Hepatocyte (in vitro differentiated cells): ENCODE measurements at regions not wholly inside any gene's neighbourhood (a gene's known extent, or its start where the extent isn't known, plus 50 kb on each side); places are given as distances from the start of the nearest gene placed in this dataset.

Source experiments
- DNase-seq: peaks from one replicate; pipeline ENCODE4 v3.0.0-alpha.2; 2016; ENCODE audit warnings: low spot score
- H2AFZ ChIP-seq: fragments of 200-600 bp; sonication (generic); 2 replicates; pipeline ENCODE4 v1.6.0; 2016; ENCODE audit warnings: antibody characterized with exemption, mild to moderate bottlenecking
- H3K27ac ChIP-seq: fragments of 200-600 bp; sonication (generic); 2 replicates; pipeline ENCODE4 v1.5.1; 2016; ENCODE audit warnings: mild to moderate bottlenecking
- H3K27me3 ChIP-seq: fragments of 200-600 bp; sonication (generic); 2 replicates; pipeline ENCODE4 v1.6.1; 2016
- H3K36me3 ChIP-seq: fragments of 200-600 bp; sonication (generic); replicated peaks from 2 replicates; pipeline ENCODE4 v1.5.1; 2016; ENCODE audit warnings: low read depth; ENCODE audit not compliant: insufficient read depth
- H3K4me1 ChIP-seq: fragments of 200-600 bp; sonication (generic); 2 replicates; pipeline ENCODE4 v1.5.1; 2016; ENCODE audit warnings: mild to moderate bottlenecking, moderate library complexity; ENCODE audit not compliant: insufficient read depth
- H3K4me2 ChIP-seq: fragments of 200-600 bp; sonication (generic); 2 replicates; pipeline ENCODE4 v1.6.0; 2016
- H3K4me3 ChIP-seq: fragments of 200-600 bp; sonication (generic); 2 replicates; pipeline ENCODE4 v1.5.1; 2016; ENCODE audit warnings: mild to moderate bottlenecking
- H3K79me2 ChIP-seq: fragments of 200-600 bp; sonication (generic); 2 replicates; pipeline ENCODE4 v1.6.0; 2017; ENCODE audit warnings: mild to moderate bottlenecking
- H3K9me2 ChIP-seq: fragments of 200-600 bp; sonication (generic); replicated peaks from 2 replicates; pipeline ENCODE4 v1.6.0; 2017; ENCODE audit warnings: mild to moderate bottlenecking; ENCODE audit not compliant: insufficient read depth
- H3K9me3 ChIP-seq: fragments of 200-600 bp; sonication (generic); 2 replicates; pipeline ENCODE4 v1.5.1; 2016; ENCODE audit warnings: low read depth, mild to moderate bottlenecking
- H4K20me1 ChIP-seq: fragments of 200-600 bp; sonication (generic); 2 replicates; pipeline ENCODE4 v1.6.0; 2016; ENCODE audit warnings: mild to moderate bottlenecking; ENCODE audit not compliant: insufficient read depth, poor library complexity, severe bottlenecking
- CTCF ChIP-seq: fragments of 200-600 bp; sonication (generic); IDR thresholded peaks from 2 replicates; pipeline ENCODE4 v1.5.1; 2016; ENCODE audit warnings: antibody characterized with exemption, mild to moderate bottlenecking; ENCODE audit not compliant: poor library complexity
- EZH2 ChIP-seq: fragments of 200-600 bp; sonication (generic); IDR thresholded peaks from 2 replicates; pipeline ENCODE4 v1.6.1; 2016; ENCODE audit warnings: antibody characterized with exemption, mild to moderate bottlenecking, borderline replicate concordance
- EZH2phosphoT487 ChIP-seq: fragments of 200-600 bp; sonication (generic); IDR thresholded peaks from one replicate; pipeline ENCODE4 v1.6.1; 2018; ENCODE audit warnings: antibody characterized with exemption, mild to moderate bottlenecking, low read depth, moderate library complexity; ENCODE audit not compliant: unreplicated experiment, severe bottlenecking
- WGBS: methylation state at CpG from one replicate; pipeline ENCODE4 v1.1.6; 2016; ENCODE audit warnings: low lambda C conversion rate; ENCODE audit errors: missing lambda C conversion rate; 5-methylcytosine and 5-hydroxymethylcytosine counted together

- no peaks in the 10 kb centered on the region for H3K27me3 ChIP-seq
- no peak for TF ChIP-seq EZH2phosphoT487
- no peak for TF ChIP-seq CTCF
- no peak for TF ChIP-seq EZH2
- H4K20me1 ChIP-seq = no peaks in the 10 kb centered on the region
- H2AFZ ChIP-seq = no peak overlapping the region
- WGBS = 94% methylated on average over 9 of the region's 9 CpGs
- H3K36me3 ChIP-seq = no peaks in the 10 kb centered on the region
- H3K79me2 ChIP-seq = no peaks in the 10 kb centered on the region
- no peaks in the 10 kb centered on the region for H3K9me3 ChIP-seq
- H3K4me2 ChIP-seq = no peak overlapping the region
- H3K4me3 ChIP-seq = no peak overlapping the region
- H3K27ac ChIP-seq = no peak overlapping the region
- no peak for DNase-seq
- no peaks in the 10 kb centered on the region for H3K9me2 ChIP-seq
- H3K4me1 ChIP-seq = no peaks in the 10 kb centered on the region
These were observed 70.6 kb upstream of the CACNA1E start for GRCh38 chr1:181412746-181413145.

GRCh38 chr1:181413195-181413815 is 70.0 kb upstream of the CACNA1E start:
- TF ChIP-seq EZH2phosphoT487 (no peak), CTCF (no peak), EZH2 (no peak)
- Histone ChIP-seq H3K36me3 (no peaks in the 10 kb centered on the region), H3K4me3 (no peak overlapping the region), H4K20me1 (no peaks in the 10 kb centered on the region), H3K9me2 (no peaks in the 10 kb centered on the region), H3K4me2 (no peak overlapping the region), H3K4me1 (no peaks in the 10 kb centered on the region), H2AFZ (no peak overlapping the region), H3K27me3 (no peaks in the 10 kb centered on the region), H3K79me2 (no peaks in the 10 kb centered on the region), H3K9me3 (no peaks in the 10 kb centered on the region), H3K27ac (no peak overlapping the region)
- 97% methylated on average over 45 of the region's 56 CpGs for WGBS
- DNase-seq = no peak

GRCh38 chr1:181413836-181414235 is 69.5 kb upstream of the CACNA1E start:
- Histone ChIP-seq H3K4me3 (no peak overlapping the region), H2AFZ (no peak overlapping the region), H3K9me2 (no peaks in the 10 kb centered on the region), H3K79me2 (no peaks in the 10 kb centered on the region), H3K4me1 (no peaks in the 10 kb centered on the region), H3K4me2 (no peak overlapping the region), H3K9me3 (no peaks in the 10 kb centered on the region), H3K27ac (no peak overlapping the region), H4K20me1 (no peaks in the 10 kb centered on the region), H3K36me3 (no peaks in the 10 kb centered on the region), H3K27me3 (no peaks in the 10 kb centered on the region)
- TF ChIP-seq CTCF (no peak), EZH2 (no peak), EZH2phosphoT487 (no peak)
- 78% methylated on average over 2 of the region's 2 CpGs for WGBS
- DNase-seq = no peak

- H3K79me2 ChIP-seq = no peaks in the 10 kb centered on the region
- no peaks in the 10 kb centered on the region for H3K27me3 ChIP-seq
- peak overlapping the region; percentile 72 for H3K27ac ChIP-seq
- peak; percentile 26 for DNase-seq
- H3K4me1 ChIP-seq = no peaks in the 10 kb centered on the region
- 73% methylated on average over 7 of the region's 7 CpGs for WGBS
- no peaks in the 10 kb centered on the region for H4K20me1 ChIP-seq
- no peaks in the 10 kb centered on the region for H3K9me3 ChIP-seq
- H3K4me2 ChIP-seq = no peak overlapping the region
- H2AFZ ChIP-seq = no peak overlapping the region
- no peaks in the 10 kb centered on the region for H3K36me3 ChIP-seq
- H3K4me3 ChIP-seq = no peak overlapping the region
- H3K9me2 ChIP-seq = no peaks in the 10 kb centered on the region
- TF ChIP-seq EZH2 (no peak), EZH2phosphoT487 (no peak), CTCF (no peak)
These were observed 67.0 kb upstream of the CACNA1E start for GRCh38 chr1:181416268-181416860.
